Activated T-cell treated with anti-CD3 and anti-CD28 coated beads for 4 hours (primary cell): ENCODE measurements at regions not wholly inside any gene's neighbourhood (a gene's known extent, or its start where the extent isn't known, plus 50 kb on each side); places are given as distances from the start of the nearest gene placed in this dataset.
A peak's percentile ranks its signal among the peaks of the same experiment; 100 is the strongest.
"Not testable (repeated sequence)": the region's sequence is repeated elsewhere in the genome, so short reads cannot be mapped to it uniquely, and the experiment has no call there.

ENCODE experiments used
- DNase-seq: peaks from one replicate; pipeline ENCODE4 v3.0.0-alpha.2; 2020

DNA sequence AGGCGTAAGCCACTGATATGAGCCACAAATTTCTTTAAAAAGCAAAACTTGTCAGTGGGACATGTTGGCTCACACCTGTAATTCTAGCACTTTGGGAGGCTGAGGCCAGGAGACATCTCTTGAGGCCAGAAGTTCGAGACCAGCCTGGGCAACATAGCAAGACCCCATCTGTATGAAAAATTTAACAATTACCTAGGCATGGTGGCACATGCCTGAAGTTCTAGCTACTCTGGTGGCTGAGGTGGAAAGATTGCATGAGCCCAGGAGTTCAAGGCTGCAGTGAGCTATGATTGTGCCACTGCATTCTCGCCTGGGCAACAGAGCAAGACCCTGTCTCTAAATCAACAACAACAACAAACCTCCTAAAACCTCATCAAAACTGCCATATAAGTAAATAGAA, 147.6 kb upstream of the BARHL2 start:
- no peak for DNase-seq

GRCh38 chr1:90862782-90863181, 145.7 kb upstream of the BARHL2 start:
- no peak for DNase-seq

DNA sequence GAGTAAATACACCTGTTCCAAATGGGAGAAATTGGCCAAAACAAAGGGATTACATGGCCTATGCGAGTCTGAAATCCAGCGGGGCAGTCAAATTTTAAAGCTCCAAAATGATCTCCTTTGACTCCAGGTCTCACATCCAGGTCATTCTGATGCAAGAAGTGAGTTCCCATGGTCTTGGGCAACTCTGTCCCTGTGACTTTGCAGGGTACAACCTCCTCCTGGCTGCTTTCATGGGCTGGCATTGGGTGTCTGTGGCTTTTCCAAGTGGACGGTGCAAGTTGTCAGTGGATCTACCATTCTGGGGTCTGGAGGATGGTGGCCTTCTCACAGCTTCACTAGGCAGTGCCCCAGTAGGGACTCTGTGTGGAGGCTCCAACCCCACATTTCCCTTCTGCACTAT, 144.3 kb upstream of the BARHL2 start:
- not testable (repeated sequence) for DNase-seq

- no peak for DNase-seq
Measured at GRCh38 chr1:90856463-90857007, 139.4 kb upstream of the BARHL2 start.

GRCh38 chr1:90854397-90854924, 137.4 kb upstream of the BARHL2 start:
- no peak for DNase-seq

DNA sequence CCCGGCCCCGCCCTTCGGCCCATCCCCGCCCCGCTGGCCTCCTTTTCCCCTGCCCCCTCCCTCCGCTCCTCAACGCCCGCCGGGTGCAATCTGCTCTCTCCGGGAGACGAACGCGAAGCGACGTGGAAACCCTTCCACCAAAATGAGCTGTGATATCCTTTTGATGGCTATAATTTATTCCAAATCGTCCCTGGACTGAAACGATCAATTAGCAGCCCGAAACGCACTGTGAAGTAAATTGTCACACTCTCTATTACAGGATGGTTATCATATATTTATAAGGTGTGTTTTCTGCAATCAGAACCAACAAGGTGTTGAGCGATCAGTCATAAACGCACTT, 134.6 kb upstream of the BARHL2 start:
- DNase-seq: no peak

GRCh38 chr1:90850898-90851710, 134.0 kb upstream of the BARHL2 start:
- peak; percentile 55 for DNase-seq

DNA sequence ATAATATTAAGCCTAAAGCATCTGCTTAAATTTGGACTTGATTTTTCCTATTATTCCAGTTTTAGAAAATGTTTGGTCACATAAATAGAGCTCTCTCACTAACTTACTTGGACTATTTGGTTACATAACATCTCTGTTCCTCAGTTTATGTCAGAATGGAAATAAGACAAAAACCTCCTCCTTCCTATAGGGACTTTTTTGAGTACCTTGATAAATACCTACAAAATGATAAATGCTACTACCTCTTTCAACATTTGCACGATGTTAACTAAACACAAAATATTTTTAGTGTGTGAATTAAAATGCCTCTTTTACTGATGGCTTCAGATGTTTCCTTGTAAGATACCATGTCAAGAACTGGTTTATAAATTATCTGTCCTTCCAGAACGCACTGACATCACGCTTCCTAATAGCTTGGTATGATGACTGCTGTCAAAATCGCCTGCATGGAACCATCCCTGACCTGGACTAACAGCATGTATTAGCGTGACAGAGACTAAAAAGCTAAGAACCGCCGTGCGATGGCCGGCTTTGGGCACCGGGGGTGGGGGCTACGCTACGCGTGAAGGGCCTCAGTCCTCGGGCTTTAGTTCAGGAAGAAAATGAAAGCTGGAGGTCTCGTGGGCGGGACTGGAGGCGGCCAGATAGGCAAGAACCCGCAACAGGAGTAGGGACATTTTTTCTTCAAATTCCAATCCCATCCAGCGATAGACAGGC, 133.2 kb upstream of the BARHL2 start:
- DNase-seq: no peak

GRCh38 chr1:90841473-90841872, 124.4 kb upstream of the BARHL2 start:
- DNase-seq: no peak

GRCh38 chr1:90840352-90840751, 123.2 kb upstream of the BARHL2 start:
- no peak for DNase-seq

- no peak for DNase-seq
Measured at GRCh38 chr1:90839323-90839722, 122.2 kb upstream of the BARHL2 start.

DNA sequence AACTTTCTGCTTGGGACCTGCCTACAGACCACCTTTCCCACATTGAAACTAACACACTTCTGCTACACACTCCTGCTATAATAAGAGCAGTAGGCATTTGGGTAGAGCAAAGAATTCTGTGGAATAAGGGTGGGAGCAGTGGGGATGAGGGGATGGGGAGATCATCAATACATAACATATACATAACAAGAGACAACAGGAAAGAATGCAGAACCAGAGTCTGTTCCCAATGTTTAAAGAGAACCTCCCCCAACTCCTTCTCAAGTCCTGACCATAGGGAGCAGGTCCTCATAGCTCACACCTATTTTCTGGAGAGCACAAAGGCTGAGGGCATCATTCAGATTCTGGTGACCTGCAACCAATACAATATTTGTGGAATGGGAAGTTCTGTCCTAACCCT, 121.6 kb upstream of the BARHL2 start:
- no peak for DNase-seq

DNA sequence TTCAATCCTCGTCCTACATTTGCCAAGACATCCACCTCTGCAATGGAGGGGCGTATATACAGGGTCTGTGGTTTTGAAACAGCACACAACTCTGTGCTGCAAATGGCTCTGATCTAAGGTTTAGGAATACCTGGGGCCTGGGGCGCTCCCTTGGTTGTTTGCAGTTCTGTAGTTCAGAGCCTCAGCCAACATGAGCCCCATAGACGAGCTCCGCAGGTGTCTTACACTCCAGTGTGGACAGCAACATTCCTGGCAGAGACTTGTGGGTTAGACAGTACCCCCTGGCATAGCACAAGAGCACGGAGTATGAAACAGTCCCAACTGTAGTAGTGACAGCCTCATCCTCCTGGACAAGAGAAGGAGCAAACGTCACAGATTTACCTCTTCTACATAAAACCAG, 120.3 kb upstream of the BARHL2 start:
- DNase-seq: no peak

GRCh38 chr1:90836345-90836679, 119.2 kb upstream of the BARHL2 start:
- no peak for DNase-seq

- no peak for DNase-seq
Measured at GRCh38 chr1:90835661-90836344, 118.7 kb upstream of the BARHL2 start.

DNA sequence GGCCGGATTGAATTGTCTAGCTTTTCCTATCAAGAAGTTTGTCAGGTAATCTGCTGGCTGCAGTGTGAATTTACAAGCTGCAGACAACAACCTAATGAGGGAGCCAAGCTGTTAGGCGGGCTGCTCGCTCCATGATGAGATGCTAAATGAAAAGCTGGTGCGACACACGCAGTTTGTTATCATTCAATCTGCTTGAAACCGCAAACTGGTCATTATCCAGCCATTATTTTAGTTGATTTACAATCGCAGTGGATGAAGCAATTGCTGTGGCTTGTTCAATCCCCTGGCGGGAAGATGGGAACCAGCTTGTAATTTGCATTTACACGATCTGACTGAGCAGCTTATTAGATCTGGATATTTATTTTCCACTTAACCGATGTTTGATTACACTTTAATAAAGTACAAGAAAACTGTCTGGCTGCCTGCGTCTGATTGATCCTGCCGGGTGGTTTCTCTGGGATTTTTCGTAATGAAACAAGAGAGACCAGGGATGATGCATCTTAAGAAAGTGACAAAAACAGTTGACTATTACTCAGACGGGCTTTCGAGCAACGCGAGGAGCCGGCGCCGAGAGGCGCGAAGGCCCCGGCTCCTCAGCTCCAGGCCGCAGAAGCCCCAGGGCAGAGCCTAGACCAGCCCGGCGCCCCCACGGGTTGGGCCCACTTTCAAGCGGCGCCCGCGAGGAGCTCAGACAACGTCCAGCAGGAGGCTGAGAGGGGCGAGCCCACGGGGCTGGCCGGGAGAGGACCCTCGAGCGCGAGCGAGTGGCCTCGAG, 118.0 kb upstream of the BARHL2 start:
- no peak for DNase-seq

DNA sequence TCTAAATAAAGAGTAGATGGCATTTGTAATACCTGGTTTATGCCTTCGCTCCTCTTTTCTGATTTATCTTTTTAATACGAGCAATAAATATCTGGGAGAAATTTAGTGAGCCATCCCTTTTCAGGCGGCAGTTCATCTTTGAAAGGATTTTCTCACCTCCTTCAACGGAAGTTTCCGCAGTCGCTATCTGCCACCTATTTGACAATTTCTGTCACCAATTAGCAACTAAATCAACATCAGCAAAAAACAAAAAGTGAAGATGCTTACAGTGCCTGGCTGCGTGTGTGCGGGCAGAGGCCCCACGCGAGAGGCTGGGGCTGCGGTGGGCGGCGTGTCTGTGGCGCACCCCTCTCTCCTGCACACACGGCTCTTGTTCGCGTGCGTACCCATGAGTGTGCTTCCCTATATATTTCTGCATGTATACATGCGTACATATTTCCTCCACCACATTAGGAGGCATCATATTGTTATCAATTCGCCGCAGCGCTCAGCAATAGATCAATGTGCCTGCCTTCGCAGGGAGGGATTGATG, 117.3 kb upstream of the BARHL2 start:
- DNase-seq: no peak

DNA sequence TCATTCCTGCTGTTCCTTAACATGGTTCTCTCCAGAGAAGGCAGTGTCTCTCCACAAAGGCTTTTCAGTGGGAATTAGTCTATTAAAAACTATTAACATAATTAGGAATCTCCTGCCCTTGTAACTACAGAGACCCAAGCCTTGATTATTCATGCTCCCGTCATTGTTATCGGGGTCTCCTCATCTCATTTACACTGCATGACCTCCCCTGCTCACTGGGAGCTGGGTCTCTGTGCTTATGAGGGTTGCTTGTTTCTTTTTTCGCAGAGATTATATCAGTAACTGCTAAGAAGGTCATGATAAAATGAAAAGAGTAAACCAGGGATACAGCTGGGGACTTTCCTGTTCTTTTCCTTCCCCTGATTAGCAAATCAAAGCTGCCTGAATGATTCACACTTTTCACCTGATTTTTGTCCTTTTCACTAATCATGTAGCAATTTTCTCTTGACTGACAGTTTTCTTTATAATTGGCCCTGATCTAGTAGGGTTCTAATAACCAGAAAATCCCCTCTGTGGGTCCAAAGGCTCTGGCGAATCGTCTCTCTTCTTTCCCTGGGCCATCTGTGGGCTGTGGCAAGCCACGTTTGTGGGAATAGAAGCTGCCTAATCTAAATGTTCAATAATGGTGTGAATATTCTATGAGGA, 116.5 kb upstream of the BARHL2 start:
- DNase-seq: no peak

DNA sequence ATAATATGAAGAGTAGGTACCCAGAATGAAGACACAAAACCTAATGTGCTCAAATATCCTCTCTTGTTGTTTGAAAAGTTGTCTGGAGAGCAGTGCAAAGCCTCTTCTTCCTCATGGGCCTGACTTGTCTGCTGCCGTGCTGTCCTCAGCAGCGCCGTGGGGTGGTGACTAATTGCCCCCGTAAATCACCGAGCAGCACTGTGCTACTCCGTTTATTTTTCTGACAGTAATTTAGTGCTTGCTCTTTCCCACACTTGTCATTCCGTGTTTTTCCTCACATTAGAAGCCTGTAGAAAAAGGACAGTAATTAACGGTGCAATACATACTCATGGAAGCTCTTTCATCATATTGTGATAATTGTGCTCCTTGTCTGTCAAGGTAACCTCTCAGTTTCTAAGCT, 114.8 kb upstream of the BARHL2 start:
- DNase-seq: no peak

DNA sequence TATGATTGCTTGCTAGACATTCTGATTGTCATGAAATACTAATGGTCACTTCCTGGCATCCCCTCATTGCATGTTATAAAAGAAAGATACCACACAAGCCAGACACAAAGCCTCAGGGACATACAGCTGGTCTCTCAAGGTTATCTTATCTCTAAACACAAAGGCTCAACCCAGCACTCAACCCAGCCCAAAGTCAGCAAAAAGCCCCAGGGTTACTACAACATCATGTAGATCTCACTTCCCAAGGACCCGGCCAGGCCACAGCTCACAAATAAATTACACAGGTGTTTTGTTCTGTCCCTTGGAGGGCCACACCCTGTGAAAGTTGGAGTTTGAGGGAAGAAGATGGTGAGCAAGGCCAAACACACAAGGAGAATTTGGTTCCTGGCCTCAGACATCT, 109.7 kb upstream of the BARHL2 start:
- no peak for DNase-seq

DNA sequence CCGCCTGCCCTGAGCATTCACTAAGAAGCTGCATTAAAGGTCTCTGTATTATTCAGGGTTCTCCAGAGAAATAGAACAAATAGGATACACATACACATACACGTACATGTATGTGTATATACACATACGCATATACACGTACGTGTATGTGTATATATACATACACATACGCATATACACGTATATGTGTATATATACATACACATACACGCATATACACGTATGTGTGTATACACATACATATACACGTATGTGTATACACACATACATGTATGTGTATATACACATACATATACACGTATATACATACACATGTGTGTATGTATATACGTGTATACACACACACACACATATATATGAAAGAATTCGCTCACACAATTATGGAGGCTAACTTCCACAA, 108.9 kb upstream of the BARHL2 start:
- DNase-seq: no peak

DNA sequence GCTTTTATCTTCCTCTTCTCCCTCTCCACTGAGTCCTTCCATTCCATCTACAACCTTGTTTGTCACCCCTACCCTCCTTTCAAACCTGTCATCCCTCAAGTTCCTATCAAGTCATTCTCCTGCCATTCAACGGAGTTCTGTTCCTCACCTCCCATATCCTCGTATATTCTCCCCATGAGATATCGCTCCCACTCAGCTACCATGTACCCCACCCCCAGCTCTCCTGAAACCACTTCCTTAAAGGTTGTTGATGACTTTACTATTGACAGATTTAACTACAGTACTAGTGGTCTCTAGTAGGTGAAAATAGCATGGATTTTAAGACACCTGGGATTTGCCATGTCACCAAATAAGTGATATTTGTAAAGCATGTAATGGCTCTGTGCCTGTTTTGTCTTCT, 107.4 kb upstream of the BARHL2 start:
- no peak for DNase-seq
